Keratinocyte (primary cell): ENCODE measurements at regions not wholly inside any gene's neighbourhood (a gene's known extent, or its start where the extent isn't known, plus 50 kb on each side); places are given as distances from the start of the nearest gene placed in this dataset.

Experiments
- EZH2 ChIP-seq: IDR thresholded peaks from one replicate; pipeline ENCODE4 v1.6.1; 2012; ENCODE audit warnings: inconsistent platforms, mild to moderate bottlenecking, low read length, moderate library complexity
- TF ChIP-seq, protein P1 (sequence below), 3 experiments: IDR thresholded peaks in 1 of 3; conservative IDR thresholded peaks in 1 of 3; optimal IDR thresholded peaks in 1 of 3; 2 replicates in 2 of 3; 3 replicates in 1 of 3; pipeline versions ENCODE3 to v1.5.1; 2011; ENCODE audit warnings: low read length in 3 of 3, mild to moderate bottlenecking in 3 of 3, moderate library complexity in 2 of 3, control low read depth in 1 of 3, inconsistent platforms in 1 of 3; ENCODE audit not compliant: insufficient read depth in 2 of 3; ENCODE audit errors: extremely low read depth in 1 of 3

GRCh38 chr1:177505905-177506590 is 335.3 kb downstream of the BRINP2 start:
- TF ChIP-seq, protein P1, sequence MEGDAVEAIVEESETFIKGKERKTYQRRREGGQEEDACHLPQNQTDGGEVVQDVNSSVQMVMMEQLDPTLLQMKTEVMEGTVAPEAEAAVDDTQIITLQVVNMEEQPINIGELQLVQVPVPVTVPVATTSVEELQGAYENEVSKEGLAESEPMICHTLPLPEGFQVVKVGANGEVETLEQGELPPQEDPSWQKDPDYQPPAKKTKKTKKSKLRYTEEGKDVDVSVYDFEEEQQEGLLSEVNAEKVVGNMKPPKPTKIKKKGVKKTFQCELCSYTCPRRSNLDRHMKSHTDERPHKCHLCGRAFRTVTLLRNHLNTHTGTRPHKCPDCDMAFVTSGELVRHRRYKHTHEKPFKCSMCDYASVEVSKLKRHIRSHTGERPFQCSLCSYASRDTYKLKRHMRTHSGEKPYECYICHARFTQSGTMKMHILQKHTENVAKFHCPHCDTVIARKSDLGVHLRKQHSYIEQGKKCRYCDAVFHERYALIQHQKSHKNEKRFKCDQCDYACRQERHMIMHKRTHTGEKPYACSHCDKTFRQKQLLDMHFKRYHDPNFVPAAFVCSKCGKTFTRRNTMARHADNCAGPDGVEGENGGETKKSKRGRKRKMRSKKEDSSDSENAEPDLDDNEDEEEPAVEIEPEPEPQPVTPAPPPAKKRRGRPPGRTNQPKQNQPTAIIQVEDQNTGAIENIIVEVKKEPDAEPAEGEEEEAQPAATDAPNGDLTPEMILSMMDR (optimal IDR thresholded peaks at IDR 0.05 in 1 of 3, IDR thresholded peaks at IDR 0.05 in 1 of 3, conservative IDR thresholded peaks at IDR 0.05 in 1 of 3; ENCODE audit: extremely low read depth in 1 of 3, insufficient read depth in 2 of 3, low read length in 3 of 3): no peak
- no peak for TF ChIP-seq EZH2
